ENCODE measurements at regions not wholly inside any gene's neighbourhood (a gene's known extent, or its start where the extent isn't known, plus 50 kb on each side); places are given as distances from the start of the nearest gene placed in this dataset.

- Mint-ChIP-seq H3K36me3 (no peaks in the 10 kb centered on the region), H3K4me1 (no peaks in the 10 kb centered on the region), H3K27ac (no peak overlapping the region), H3K9me3 (peaks cover 1% of the 10 kb centered on the region), H3K4me3 (no peak overlapping the region), H3K27me3 (peaks cover 5% of the 10 kb centered on the region)
- no peak for DNase-seq
Measured at GRCh38 chr5:92911851-92912250, 669.2 kb downstream of the NR2F1-AS1 start.

DNA sequence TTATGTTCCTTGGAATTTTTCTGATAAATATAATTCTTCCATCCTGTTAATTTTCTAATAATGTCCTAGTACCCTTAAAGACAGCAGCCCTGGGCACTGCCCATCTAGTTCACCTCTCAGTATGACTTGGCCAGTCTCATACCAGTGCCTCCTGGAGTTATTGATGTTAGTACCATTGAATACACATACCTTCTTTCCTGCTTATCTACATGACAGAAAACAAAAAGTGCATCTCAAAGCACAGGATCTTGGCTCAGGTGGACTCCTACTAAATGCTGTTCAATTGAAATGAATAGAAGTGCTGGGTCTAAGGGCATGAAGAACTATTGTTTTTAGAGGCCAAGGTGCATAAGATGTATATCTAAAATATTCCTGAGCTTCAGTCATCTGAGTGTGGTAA lies 669.7 kb downstream of the NR2F1-AS1 start:
- H3K9me3 Mint-ChIP-seq, result peaks cover 1% of the 10 kb centered on the region
- no peak overlapping the region for H3K4me3 Mint-ChIP-seq
- no peaks in the 10 kb centered on the region for H3K36me3 Mint-ChIP-seq
- no peaks in the 10 kb centered on the region for H3K4me1 Mint-ChIP-seq
- no peak for DNase-seq
- H3K27me3 Mint-ChIP-seq, result peaks cover 5% of the 10 kb centered on the region
- no peak overlapping the region for H3K27ac Mint-ChIP-seq

DNA sequence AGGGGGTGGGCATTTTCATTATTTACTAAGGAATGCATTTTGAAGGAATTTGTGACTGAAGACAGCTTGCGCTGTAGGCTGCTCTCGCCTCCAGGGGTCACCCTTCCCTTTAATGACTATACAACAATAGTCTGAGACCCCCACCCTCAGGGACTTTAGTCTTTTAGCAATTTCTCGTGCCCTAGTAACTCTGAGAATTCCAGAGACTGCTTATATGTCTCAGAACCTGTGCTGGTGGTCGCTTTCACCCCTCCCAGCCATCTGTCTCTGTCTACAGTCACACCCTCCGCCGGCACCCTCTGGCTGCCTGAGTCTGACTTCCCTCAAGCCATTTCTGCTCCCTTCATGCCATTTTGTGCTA lies 671.4 kb downstream of the NR2F1-AS1 start:
- H3K4me1 Mint-ChIP-seq, result no peaks in the 10 kb centered on the region

DNA sequence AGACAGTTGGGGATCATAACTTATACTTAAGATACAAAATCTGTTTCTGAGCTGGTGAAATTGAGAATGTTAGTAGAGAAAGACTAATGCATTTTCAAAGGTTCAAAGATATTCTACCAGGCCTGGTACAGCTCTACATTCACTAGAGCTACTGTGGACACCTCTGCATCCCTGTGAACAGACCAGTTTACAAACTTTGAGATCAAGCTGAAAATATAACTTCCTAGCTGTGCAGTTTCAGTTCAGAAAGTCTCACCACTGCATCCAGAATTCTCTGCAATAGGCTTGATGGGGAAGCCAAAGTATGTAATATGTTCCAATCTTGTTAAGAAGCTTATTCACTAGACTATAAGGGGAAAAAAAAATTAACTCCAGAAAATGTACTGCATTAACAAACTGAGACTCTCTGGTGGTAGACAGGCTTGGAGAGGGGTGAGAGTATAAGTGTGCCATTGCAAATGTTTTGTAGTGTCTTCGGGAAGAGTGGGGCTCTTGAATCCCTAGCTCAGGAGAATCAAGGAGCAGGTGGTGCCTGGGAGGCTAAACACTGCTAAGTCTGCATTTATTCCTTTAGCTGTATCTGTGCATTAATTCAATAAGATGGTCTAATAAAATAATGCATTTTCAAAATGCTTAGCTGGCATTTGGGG lies 671.9 kb downstream of the NR2F1-AS1 start:
- Mint-ChIP-seq H3K27me3 (no peaks in the 10 kb centered on the region), H3K4me3 (no peak overlapping the region), H3K36me3 (no peaks in the 10 kb centered on the region), H3K27ac (no peak overlapping the region), H3K4me1 (no peaks in the 10 kb centered on the region), H3K9me3 (no peaks in the 10 kb centered on the region)
- DNase-seq, result no peak

More for the DNA sequence above, 671.4 kb downstream of the NR2F1-AS1 start:
- H3K27me3 Mint-ChIP-seq, result no peaks in the 10 kb centered on the region
- no peak overlapping the region for H3K27ac Mint-ChIP-seq
- no peak overlapping the region for H3K4me3 Mint-ChIP-seq
- DNase-seq, result no peak
- H3K36me3 Mint-ChIP-seq, result no peaks in the 10 kb centered on the region
- H3K9me3 Mint-ChIP-seq, result no peaks in the 10 kb centered on the region

- H3K9me3 Mint-ChIP-seq, result no peaks in the 10 kb centered on the region
- H3K4me1 Mint-ChIP-seq, result no peaks in the 10 kb centered on the region
- no peaks in the 10 kb centered on the region for H3K27me3 Mint-ChIP-seq
- no peak for DNase-seq
- no peaks in the 10 kb centered on the region for H3K36me3 Mint-ChIP-seq
- no peak overlapping the region for H3K27ac Mint-ChIP-seq
- H3K4me3 Mint-ChIP-seq, result no peak overlapping the region
Measured at GRCh38 chr5:92907938-92908606, 672.9 kb downstream of the NR2F1-AS1 start.

DNA sequence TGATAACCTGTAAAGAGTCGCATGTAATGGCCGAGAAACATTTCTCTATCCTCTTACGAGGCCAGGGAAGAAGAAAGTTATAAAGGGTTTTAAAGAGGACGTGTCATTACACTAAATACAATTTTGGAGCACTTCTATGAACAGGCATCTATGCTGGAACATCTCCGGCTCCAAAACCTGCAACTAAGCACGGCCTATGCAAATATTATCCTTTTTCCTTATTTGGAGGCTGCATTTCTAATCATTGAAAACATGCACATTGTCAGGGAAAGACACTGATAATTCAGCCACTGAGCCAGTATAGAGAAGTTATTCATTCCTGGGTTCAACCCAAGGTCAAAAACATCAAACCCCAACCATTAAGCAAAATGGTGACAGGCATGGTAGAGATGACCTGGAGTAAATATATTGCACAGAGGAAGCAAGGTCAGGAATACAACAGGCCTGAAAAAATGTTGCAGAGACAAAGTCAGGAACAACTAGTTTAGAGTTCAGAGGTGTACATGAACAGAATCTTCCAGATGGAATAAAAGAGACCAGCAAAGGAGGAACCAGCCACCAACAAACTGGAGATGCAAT lies 674.1 kb downstream of the NR2F1-AS1 start:
- Mint-ChIP-seq H3K4me1 (no peaks in the 10 kb centered on the region), H3K36me3 (no peaks in the 10 kb centered on the region), H3K9me3 (no peaks in the 10 kb centered on the region), H3K4me3 (no peak overlapping the region), H3K27me3 (no peaks in the 10 kb centered on the region), H3K27ac (no peak overlapping the region)
- DNase-seq, result no peak

DNA sequence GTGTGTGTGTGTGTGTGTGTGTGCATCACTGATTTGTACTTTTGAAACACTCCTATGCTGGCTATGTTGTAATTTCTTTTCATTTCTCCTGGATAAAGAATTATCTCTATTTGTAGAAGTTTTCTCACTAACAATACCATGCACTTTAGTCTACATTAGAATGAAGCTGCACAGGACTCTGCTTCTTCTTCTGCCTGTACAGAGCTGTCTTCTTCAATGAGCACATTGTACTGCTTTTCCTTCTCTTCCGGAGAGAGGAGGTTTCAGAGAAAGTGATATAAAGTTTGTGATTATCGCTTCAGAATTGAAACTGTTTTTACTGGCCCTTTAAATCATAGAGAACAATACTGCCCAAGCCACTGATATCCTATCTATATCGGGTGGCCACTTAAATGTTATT lies 677.0 kb downstream of the NR2F1-AS1 start:
- no peak overlapping the region for H3K4me3 Mint-ChIP-seq

DNA sequence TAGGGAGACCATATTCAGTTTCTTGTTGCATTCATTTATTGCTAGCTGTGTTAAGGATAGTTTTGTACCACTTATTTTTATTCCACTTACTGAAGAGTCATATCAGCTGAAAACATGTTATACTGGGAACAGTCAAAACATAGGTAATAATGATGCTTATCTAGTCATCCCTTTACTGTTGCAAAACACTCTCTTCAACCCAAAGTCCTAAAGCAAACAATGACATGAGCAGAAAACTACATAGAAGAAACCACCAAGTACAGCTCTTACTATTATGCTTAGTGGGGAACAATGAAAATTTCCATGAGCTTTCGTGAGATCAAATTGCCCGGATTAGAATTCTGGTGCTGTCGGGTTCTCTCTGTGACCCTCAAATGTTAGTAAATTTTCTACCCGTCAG lies 681.4 kb downstream of the NR2F1-AS1 start:
- Mint-ChIP-seq H3K27me3 (no peaks in the 10 kb centered on the region), H3K4me3 (no peak overlapping the region), H3K27ac (no peak overlapping the region), H3K36me3 (no peaks in the 10 kb centered on the region), H3K9me3 (no peaks in the 10 kb centered on the region), H3K4me1 (no peaks in the 10 kb centered on the region)
- no peak for DNase-seq

More for the DNA sequence above, 677.0 kb downstream of the NR2F1-AS1 start:
- Mint-ChIP-seq H3K36me3 (no peaks in the 10 kb centered on the region), H3K27ac (no peak overlapping the region), H3K4me1 (no peaks in the 10 kb centered on the region), H3K9me3 (no peaks in the 10 kb centered on the region), H3K27me3 (no peaks in the 10 kb centered on the region)
- DNase-seq, result no peak

DNA sequence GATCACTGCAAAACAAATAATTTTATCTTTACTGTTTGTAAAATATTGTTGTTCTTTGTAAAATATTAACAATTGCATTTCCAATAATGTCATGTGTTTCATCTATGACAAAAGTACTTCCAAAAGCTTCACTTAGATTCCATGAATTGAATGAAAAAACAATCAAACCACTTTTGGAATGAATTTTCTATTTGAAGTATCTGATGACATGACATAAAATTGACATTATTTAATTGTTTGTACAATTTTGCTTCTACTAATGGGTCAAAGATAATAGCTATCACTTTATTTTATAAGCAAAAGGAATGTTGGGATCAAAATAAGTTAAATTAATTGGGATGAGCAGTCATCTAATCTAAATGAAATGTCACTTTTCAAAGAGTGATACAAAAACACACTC lies 684.3 kb downstream of the NR2F1-AS1 start:
- no peak for DNase-seq
- H3K36me3 Mint-ChIP-seq, result no peaks in the 10 kb centered on the region
- H3K27ac Mint-ChIP-seq, result no peak overlapping the region
- no peaks in the 10 kb centered on the region for H3K27me3 Mint-ChIP-seq
- H3K4me1 Mint-ChIP-seq, result no peaks in the 10 kb centered on the region
- H3K4me3 Mint-ChIP-seq, result no peak overlapping the region
- H3K9me3 Mint-ChIP-seq, result no peaks in the 10 kb centered on the region

GRCh38 chr5:92890841-92891244 lies 690.2 kb downstream of the NR2F1-AS1 start:
- no peak overlapping the region for H3K27ac Mint-ChIP-seq
- H3K27me3 Mint-ChIP-seq, result no peaks in the 10 kb centered on the region
- H3K4me1 Mint-ChIP-seq, result no peaks in the 10 kb centered on the region
- no peak for DNase-seq
- no peaks in the 10 kb centered on the region for H3K36me3 Mint-ChIP-seq
- H3K9me3 Mint-ChIP-seq, result no peaks in the 10 kb centered on the region
- H3K4me3 Mint-ChIP-seq, result no peak overlapping the region

DNA sequence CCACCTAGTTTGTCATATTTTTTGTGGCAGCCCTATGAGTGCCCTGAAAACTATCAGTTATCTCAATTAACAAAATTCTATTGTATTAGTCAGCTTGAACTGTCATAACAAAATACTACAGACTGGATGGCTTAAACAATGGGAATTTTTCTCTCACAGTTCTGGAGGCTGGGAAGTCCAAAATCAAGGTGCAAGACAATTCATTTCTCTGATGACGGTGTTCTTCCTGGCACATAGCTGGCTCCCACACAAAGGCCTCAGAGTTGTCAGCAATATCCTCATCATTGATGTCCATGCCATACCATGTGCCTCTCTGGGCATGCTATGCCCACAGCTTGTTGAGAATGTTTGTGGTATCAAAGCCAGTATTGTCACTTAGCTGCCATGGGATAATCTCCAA lies 691.9 kb downstream of the NR2F1-AS1 start:
- no peaks in the 10 kb centered on the region for H3K9me3 Mint-ChIP-seq
- no peaks in the 10 kb centered on the region for H3K4me1 Mint-ChIP-seq
- no peak for DNase-seq
- no peak overlapping the region for H3K27ac Mint-ChIP-seq
- no peaks in the 10 kb centered on the region for H3K27me3 Mint-ChIP-seq
- H3K4me3 Mint-ChIP-seq, result no peak overlapping the region
- no peaks in the 10 kb centered on the region for H3K36me3 Mint-ChIP-seq

GRCh38 chr5:92887254-92887653 lies 693.8 kb downstream of the NR2F1-AS1 start:
- Mint-ChIP-seq H3K27ac (no peak overlapping the region), H3K9me3 (no peaks in the 10 kb centered on the region), H3K27me3 (no peaks in the 10 kb centered on the region), H3K4me1 (no peaks in the 10 kb centered on the region), H3K4me3 (no peak overlapping the region), H3K36me3 (no peaks in the 10 kb centered on the region)
- no peak for DNase-seq

GRCh38 chr5:92886751-92887150 lies 694.3 kb downstream of the NR2F1-AS1 start:
- no peak for DNase-seq
- H3K4me3 Mint-ChIP-seq, result no peak overlapping the region
- H3K27ac Mint-ChIP-seq, result no peak overlapping the region
- H3K27me3 Mint-ChIP-seq, result no peaks in the 10 kb centered on the region
- H3K36me3 Mint-ChIP-seq, result no peaks in the 10 kb centered on the region
- no peaks in the 10 kb centered on the region for H3K9me3 Mint-ChIP-seq
- H3K4me1 Mint-ChIP-seq, result no peaks in the 10 kb centered on the region

- Mint-ChIP-seq H3K27ac (no peak overlapping the region), H3K27me3 (no peaks in the 10 kb centered on the region), H3K4me3 (no peak overlapping the region), H3K4me1 (no peaks in the 10 kb centered on the region), H3K9me3 (no peaks in the 10 kb centered on the region), H3K36me3 (no peaks in the 10 kb centered on the region)
- DNase-seq, result no peak
Measured at GRCh38 chr5:92885950-92886349, 695.1 kb downstream of the NR2F1-AS1 start.

GRCh38 chr5:92884469-92884868 lies 696.5 kb downstream of the NR2F1-AS1 start:
- Mint-ChIP-seq H3K27ac (no peak overlapping the region), H3K36me3 (no peaks in the 10 kb centered on the region), H3K9me3 (no peaks in the 10 kb centered on the region), H3K27me3 (no peaks in the 10 kb centered on the region), H3K4me1 (no peaks in the 10 kb centered on the region), H3K4me3 (no peak overlapping the region)
- no peak for DNase-seq

Measured in activated naive CD8-positive, alpha-beta T cell treated with anti-CD3 and anti-CD28 coated beads for 36 hours (primary cell).